Activated CD4-positive, alpha-beta T cell treated with anti-CD3 and anti-CD28 coated beads, Interleukin-2, amount 10 ng/mL, durations not matched to agents 7 days and 5 days (primary cell): ENCODE measurements at regions not wholly inside any gene's neighbourhood (a gene's known extent, or its start where the extent isn't known, plus 50 kb on each side); places are given as distances from the start of the nearest gene placed in this dataset.
"Not testable (repeated sequence)": the region's sequence is repeated elsewhere in the genome, so short reads cannot be mapped to it uniquely, and the experiment has no call there.

Experiments used
- CTCF ChIA-PET: fragments of 350-600 bp; sonication (Branson Sonifier 250); formaldehyde crosslinking; loops from one replicate; lab custom pipeline; 2021; ENCODE audit warnings: antibody characterized with exemption; lab: Charles Lee
- POLR2A ChIA-PET: fragments of 350-600 bp; sonication (Branson Sonifier 250); formaldehyde crosslinking; loops from one replicate; lab custom pipeline; 2021; ENCODE audit warnings: antibody characterized with exemption; lab: Charles Lee
- DNase-seq: peaks from one replicate; pipeline ENCODE4 v3.0.0-alpha.2; 2020
- H3K27ac Mint-ChIP-seq: one replicate; pipeline ENCODE4 v1.8.0; 2021; ENCODE audit warnings: mild to moderate bottlenecking, moderate library complexity, mixed read lengths
- H3K27me3 Mint-ChIP-seq: one replicate; pipeline ENCODE4 v1.8.0; 2021; ENCODE audit warnings: mixed read lengths
- H3K36me3 Mint-ChIP-seq: one replicate; pipeline ENCODE4 v1.8.0; 2021; ENCODE audit warnings: low read depth, mixed read lengths
- H3K4me1 Mint-ChIP-seq: one replicate; pipeline ENCODE4 v1.8.0; 2021; ENCODE audit warnings: mixed read lengths
- H3K4me3 Mint-ChIP-seq: one replicate; pipeline ENCODE4 v1.8.0; 2021; ENCODE audit warnings: mild to moderate bottlenecking, moderate library complexity, mixed read lengths
- H3K9me3 Mint-ChIP-seq: one replicate; pipeline ENCODE4 v1.8.0; 2021; ENCODE audit warnings: mixed read lengths

GRCh38 chr3:135646873-135647272, 318.7 kb upstream of the PPP2R3A start:
- no peak for DNase-seq
- Mint-ChIP-seq H3K27me3 (no peaks in the 10 kb centered on the region), H3K27ac (no peak overlapping the region), H3K9me3 (no peaks in the 10 kb centered on the region), H3K36me3 (no peaks in the 10 kb centered on the region), H3K4me3 (no peak overlapping the region), H3K4me1 (no peaks in the 10 kb centered on the region)
- ChIA-PET POLR2A (no interaction called here), CTCF (interaction anchor here (0.6 kb wide), 1 partner anchor 784 kb away, joined by 3 read pairs; no protein-coding TSS in a partner anchor)

DNA sequence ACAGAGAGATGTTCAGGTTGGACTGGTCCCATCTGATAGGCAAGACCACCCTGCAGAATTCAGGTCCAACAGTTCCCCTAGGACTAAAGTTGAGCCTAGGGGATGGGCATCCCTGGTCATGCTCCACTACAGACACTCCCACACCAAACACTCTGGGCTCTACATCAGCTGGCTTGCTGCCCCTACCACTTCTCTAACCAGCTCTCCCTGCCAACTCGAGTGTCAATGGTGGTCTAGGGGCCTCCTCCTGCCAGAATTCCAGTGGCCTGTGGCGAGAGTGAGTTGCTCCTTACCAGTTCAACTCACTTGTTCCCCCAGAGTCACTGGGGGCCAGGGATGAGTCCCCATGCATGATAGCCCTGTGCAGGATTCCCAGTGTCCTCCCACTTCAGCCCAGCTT, 316.2 kb upstream of the PPP2R3A start:
- H3K4me1 Mint-ChIP-seq, result no peaks in the 10 kb centered on the region
- no peak overlapping the region for H3K4me3 Mint-ChIP-seq
- POLR2A ChIA-PET, result no interaction called here
- DNase-seq, result no peak
- H3K36me3 Mint-ChIP-seq, result no peaks in the 10 kb centered on the region
- H3K27me3 Mint-ChIP-seq, result no peaks in the 10 kb centered on the region
- no peak overlapping the region for H3K27ac Mint-ChIP-seq
- no peaks in the 10 kb centered on the region for H3K9me3 Mint-ChIP-seq
- CTCF ChIA-PET, result no interaction called here

GRCh38 chr3:135650309-135650708, 315.2 kb upstream of the PPP2R3A start:
- Mint-ChIP-seq H3K4me3 (no peak overlapping the region), H3K27ac (no peak overlapping the region), H3K4me1 (no peaks in the 10 kb centered on the region), H3K36me3 (no peaks in the 10 kb centered on the region), H3K9me3 (no peaks in the 10 kb centered on the region), H3K27me3 (no peaks in the 10 kb centered on the region)
- no peak for DNase-seq
- ChIA-PET POLR2A (no interaction called here), CTCF (no interaction called here)

DNA sequence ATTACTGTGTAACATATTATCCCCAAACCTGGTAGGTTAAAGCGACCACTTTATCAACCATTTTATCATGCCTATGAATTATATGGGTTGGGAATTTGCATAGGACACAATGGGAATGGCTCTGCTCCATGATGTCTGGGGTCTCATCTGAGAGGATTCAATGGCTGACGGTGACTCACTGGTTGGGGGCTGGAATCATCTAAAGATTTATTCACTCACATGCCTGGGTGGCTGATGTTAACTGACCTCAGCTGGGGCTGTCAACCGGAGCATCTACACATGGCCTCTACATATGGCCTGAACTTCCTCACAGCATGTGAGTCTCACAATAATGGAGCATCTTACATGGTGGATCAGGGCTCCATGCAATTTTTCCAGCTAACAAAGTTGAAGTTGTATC, 313.1 kb upstream of the PPP2R3A start:
- DNase-seq, result no peak
- Mint-ChIP-seq H3K27me3 (no peaks in the 10 kb centered on the region), H3K4me3 (no peak overlapping the region), H3K4me1 (no peaks in the 10 kb centered on the region), H3K36me3 (no peaks in the 10 kb centered on the region), H3K9me3 (no peaks in the 10 kb centered on the region), H3K27ac (no peak overlapping the region)
- POLR2A ChIA-PET, result no interaction called here
- CTCF ChIA-PET, result no interaction called here

DNA sequence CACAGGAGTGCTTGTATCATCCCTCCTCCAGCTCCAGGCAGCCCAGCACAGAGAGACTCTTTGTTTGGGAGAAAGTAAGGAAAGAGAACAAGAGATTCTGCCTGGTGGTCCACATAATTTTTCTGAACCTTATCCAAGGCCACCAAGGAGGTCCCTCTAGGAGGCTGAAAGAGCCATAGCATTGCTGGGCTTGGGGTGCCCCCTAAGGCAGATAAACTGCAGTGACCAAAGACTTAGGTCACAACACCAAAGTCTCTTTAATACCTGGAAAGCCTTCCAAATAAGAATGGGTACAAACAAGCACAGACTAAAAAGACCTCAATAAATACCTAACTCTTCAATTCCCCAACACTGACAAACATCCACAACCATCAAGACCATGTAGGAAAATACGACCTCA, 310.2 kb upstream of the PPP2R3A start:
- DNase-seq, result no peak
- Mint-ChIP-seq H3K4me3 (no peak overlapping the region), H3K9me3 (no peaks in the 10 kb centered on the region)

DNA sequence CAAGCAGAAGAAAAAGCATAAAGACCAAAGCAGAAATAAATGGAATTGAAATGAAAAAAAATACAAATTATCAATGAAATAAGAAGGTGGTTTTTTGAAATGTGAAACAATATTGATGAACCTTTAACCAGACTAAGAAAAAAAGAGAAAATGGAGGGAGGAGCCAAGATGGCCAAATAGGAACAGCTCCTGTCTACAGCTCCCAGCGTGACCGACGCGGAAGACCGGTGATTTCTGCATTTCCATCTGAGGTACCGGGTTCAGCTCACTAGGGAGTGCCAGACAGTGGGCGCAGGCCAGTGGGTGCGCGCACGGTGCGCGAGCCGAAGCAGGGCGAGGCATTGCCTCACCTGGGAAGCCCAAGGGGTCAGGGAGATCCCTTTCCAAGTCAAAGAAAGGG, 307.1 kb upstream of the PPP2R3A start:
- H3K9me3 Mint-ChIP-seq, CTCF ChIA-PET, POLR2A ChIA-PET, H3K36me3 Mint-ChIP-seq, H3K27ac Mint-ChIP-seq, DNase-seq, H3K4me3 Mint-ChIP-seq, H3K4me1 Mint-ChIP-seq, H3K27me3 Mint-ChIP-seq: not testable (repeated sequence)

More for the DNA sequence above, 310.2 kb upstream of the PPP2R3A start:
- ChIA-PET CTCF (no interaction called here), POLR2A (no interaction called here)
- H3K36me3 Mint-ChIP-seq, result no peaks in the 10 kb centered on the region
- no peaks in the 10 kb centered on the region for H3K4me1 Mint-ChIP-seq
- no peak overlapping the region for H3K27ac Mint-ChIP-seq
- H3K27me3 Mint-ChIP-seq, result no peaks in the 10 kb centered on the region

- Mint-ChIP-seq H3K27ac (no peak overlapping the region), H3K4me3 (no peak overlapping the region), H3K27me3 (no peaks in the 10 kb centered on the region), H3K9me3 (no peaks in the 10 kb centered on the region), H3K4me1 (no peaks in the 10 kb centered on the region), H3K36me3 (no peaks in the 10 kb centered on the region)
- POLR2A ChIA-PET, result no interaction called here
- CTCF ChIA-PET, result no interaction called here
- no peak for DNase-seq
Measured at GRCh38 chr3:135667061-135667460, 298.5 kb upstream of the PPP2R3A start.

DNA sequence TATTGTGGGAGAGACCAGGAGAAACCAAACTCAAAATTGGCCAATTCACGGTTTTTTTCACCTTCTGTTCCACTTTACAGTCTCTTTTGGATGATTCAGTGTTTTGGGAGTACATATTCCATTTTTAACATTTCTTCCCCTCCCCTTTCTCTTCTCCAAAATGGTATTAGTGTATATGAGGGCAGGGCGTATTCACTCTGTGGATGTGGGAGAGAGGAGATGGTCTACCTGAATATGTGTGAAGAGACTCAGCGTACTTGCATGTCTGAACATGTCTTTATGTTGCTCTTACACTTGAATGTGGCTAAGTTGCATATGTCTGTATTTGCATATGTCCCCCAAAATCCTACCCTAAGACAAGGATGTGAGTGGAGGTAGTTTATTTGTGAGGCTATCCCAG, 291.0 kb upstream of the PPP2R3A start:
- Mint-ChIP-seq H3K4me1 (no peaks in the 10 kb centered on the region), H3K27me3 (no peaks in the 10 kb centered on the region), H3K9me3 (peaks cover 3% of the 10 kb centered on the region)

GRCh38 chr3:135678386-135678785, 287.1 kb upstream of the PPP2R3A start:
- Mint-ChIP-seq H3K36me3 (no peaks in the 10 kb centered on the region), H3K27ac (no peak overlapping the region), H3K4me3 (no peak overlapping the region), H3K9me3 (peaks cover 3% of the 10 kb centered on the region), H3K27me3 (no peaks in the 10 kb centered on the region), H3K4me1 (no peaks in the 10 kb centered on the region)
- no peak for DNase-seq
- ChIA-PET POLR2A (no interaction called here), CTCF (no interaction called here)

More for the DNA sequence above, 291.0 kb upstream of the PPP2R3A start:
- Mint-ChIP-seq H3K4me3 (no peak overlapping the region), H3K36me3 (no peaks in the 10 kb centered on the region), H3K27ac (no peak overlapping the region)
- CTCF ChIA-PET, result no interaction called here
- DNase-seq, result no peak
- POLR2A ChIA-PET, result no interaction called here

DNA sequence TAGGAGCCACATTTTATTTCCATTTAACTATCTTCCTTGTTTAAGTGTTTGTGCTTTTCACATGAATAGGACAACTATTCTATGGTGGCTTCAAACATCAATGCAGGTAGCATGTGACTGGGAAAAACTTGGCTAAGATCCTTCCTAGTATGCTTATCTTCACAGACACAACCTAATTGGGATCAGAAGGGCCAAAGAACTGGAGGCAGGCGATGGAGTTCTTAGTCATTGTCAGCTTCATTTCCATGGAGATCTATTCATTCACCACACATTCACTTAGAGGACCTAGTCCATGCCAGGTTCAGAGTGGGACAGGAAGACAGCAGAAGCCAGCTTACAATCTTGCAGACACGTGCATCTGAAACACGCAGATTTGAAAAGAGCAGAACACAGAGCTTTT, 277.5 kb upstream of the PPP2R3A start:
- Mint-ChIP-seq H3K27me3 (no peaks in the 10 kb centered on the region), H3K36me3 (no peaks in the 10 kb centered on the region), H3K4me3 (no peak overlapping the region), H3K4me1 (no peaks in the 10 kb centered on the region), H3K27ac (no peak overlapping the region), H3K9me3 (no peaks in the 10 kb centered on the region)
- DNase-seq, result no peak
- POLR2A ChIA-PET, result no interaction called here
- CTCF ChIA-PET, result no interaction called here

GRCh38 chr3:135690664-135691063, 274.9 kb upstream of the PPP2R3A start:
- DNase-seq, result no peak
- ChIA-PET CTCF (no interaction called here), POLR2A (no interaction called here)
- Mint-ChIP-seq H3K27ac (no peak overlapping the region), H3K36me3 (no peaks in the 10 kb centered on the region), H3K4me1 (no peaks in the 10 kb centered on the region), H3K4me3 (no peak overlapping the region), H3K9me3 (no peaks in the 10 kb centered on the region), H3K27me3 (no peaks in the 10 kb centered on the region)

- no peak overlapping the region for H3K27ac Mint-ChIP-seq
- ChIA-PET POLR2A (no interaction called here), CTCF (no interaction called here)
- H3K4me1 Mint-ChIP-seq, result no peaks in the 10 kb centered on the region
- no peak overlapping the region for H3K4me3 Mint-ChIP-seq
- no peak for DNase-seq
- no peaks in the 10 kb centered on the region for H3K27me3 Mint-ChIP-seq
- no peaks in the 10 kb centered on the region for H3K36me3 Mint-ChIP-seq
- H3K9me3 Mint-ChIP-seq, result no peaks in the 10 kb centered on the region
Measured at GRCh38 chr3:135691240-135691639, 274.3 kb upstream of the PPP2R3A start.

GRCh38 chr3:135694142-135694541, 271.4 kb upstream of the PPP2R3A start:
- H3K4me3 Mint-ChIP-seq, result no peak overlapping the region
- no peaks in the 10 kb centered on the region for H3K9me3 Mint-ChIP-seq
- no peak overlapping the region for H3K27ac Mint-ChIP-seq
- CTCF ChIA-PET, result no interaction called here
- H3K27me3 Mint-ChIP-seq, result no peaks in the 10 kb centered on the region
- H3K36me3 Mint-ChIP-seq, result no peaks in the 10 kb centered on the region
- DNase-seq, result no peak
- no peaks in the 10 kb centered on the region for H3K4me1 Mint-ChIP-seq
- POLR2A ChIA-PET, result no interaction called here

- Mint-ChIP-seq H3K4me1 (no peaks in the 10 kb centered on the region), H3K27ac (no peak overlapping the region), H3K36me3 (no peaks in the 10 kb centered on the region), H3K27me3 (no peaks in the 10 kb centered on the region), H3K4me3 (no peak overlapping the region), H3K9me3 (no peaks in the 10 kb centered on the region)
- CTCF ChIA-PET, result no interaction called here
- POLR2A ChIA-PET, result no interaction called here
- no peak for DNase-seq
Measured at GRCh38 chr3:135699741-135700140, 265.8 kb upstream of the PPP2R3A start.
